ENCODE measurements at regions not wholly inside any gene's neighbourhood (a gene's known extent, or its start where the extent isn't known, plus 50 kb on each side); places are given as distances from the start of the nearest gene placed in this dataset.

- intact Hi-C loops (cut with micrococcal nuclease), result no loop called here
- no peak for TF ChIP-seq CTCF (IDR thresholded peaks at IDR 0.05; ENCODE audit: unreplicated experiment)
- Mint-ChIP-seq H3K27me3 (ENCODE audit: insufficient read depth, unreplicated experiment) (no peaks in the 10 kb centered on the region), H3K9me3 (ENCODE audit: unreplicated experiment) (no peaks in the 10 kb centered on the region), H3K36me3 (ENCODE audit: insufficient read depth, unreplicated experiment) (no peaks in the 10 kb centered on the region), H3K4me1 (ENCODE audit: insufficient read depth, unreplicated experiment) (no peaks in the 10 kb centered on the region), H3K4me3 (ENCODE audit: unreplicated experiment) (no peak overlapping the region), H3K27ac (ENCODE audit: low read depth, unreplicated experiment) (no peak overlapping the region)
- no peak for DNase-seq (ENCODE audit: unreplicated experiment)
- ChIA-PET POLR2A (interaction anchor here (0.7 to 1.0 kb wide), 2 partner anchors 10 to 14 kb away, joined by 3 read pairs; no protein-coding TSS in a partner anchor), CTCF (no interaction called here)
- BruUV-seq (replicated peaks), result no TSS peak
Observed at GRCh38 chr6:146876271-146877151, 277.7 kb downstream of the ADGB start.

- no peaks in the 10 kb centered on the region for H3K27me3 Mint-ChIP-seq (ENCODE audit: insufficient read depth, unreplicated experiment)
- no peak overlapping the region for H3K4me3 Mint-ChIP-seq (ENCODE audit: unreplicated experiment)
- ChIA-PET CTCF (interaction anchor here (0.8 kb wide), 1 partner anchor 17 kb away, joined by 3 read pairs; no protein-coding TSS in a partner anchor), POLR2A (no interaction called here)
- no TSS peak for BruUV-seq (replicated peaks)
- DNase-seq (ENCODE audit: unreplicated experiment), result no peak
- H3K27ac Mint-ChIP-seq (ENCODE audit: low read depth, unreplicated experiment), result no peak overlapping the region
- no peaks in the 10 kb centered on the region for H3K4me1 Mint-ChIP-seq (ENCODE audit: insufficient read depth, unreplicated experiment)
- H3K36me3 Mint-ChIP-seq (ENCODE audit: insufficient read depth, unreplicated experiment), result no peaks in the 10 kb centered on the region
- TF ChIP-seq CTCF (IDR thresholded peaks at IDR 0.05; ENCODE audit: unreplicated experiment), result no peak
- intact Hi-C loops (cut with micrococcal nuclease), result no loop called here
- H3K9me3 Mint-ChIP-seq (ENCODE audit: unreplicated experiment), result no peaks in the 10 kb centered on the region
Observed at GRCh38 chr6:146878168-146878951, 279.6 kb downstream of the ADGB start.

GRCh38 chr6:146878952-146879340 is 280.2 kb downstream of the ADGB start:
- H3K36me3 Mint-ChIP-seq (ENCODE audit: insufficient read depth, unreplicated experiment), result no peaks in the 10 kb centered on the region
- intact Hi-C loops (cut with micrococcal nuclease), result no loop called here
- no TSS peak for BruUV-seq (replicated peaks)
- no peak overlapping the region for H3K4me3 Mint-ChIP-seq (ENCODE audit: unreplicated experiment)
- H3K9me3 Mint-ChIP-seq (ENCODE audit: unreplicated experiment), result no peaks in the 10 kb centered on the region
- no peaks in the 10 kb centered on the region for H3K4me1 Mint-ChIP-seq (ENCODE audit: insufficient read depth, unreplicated experiment)
- H3K27ac Mint-ChIP-seq (ENCODE audit: low read depth, unreplicated experiment), result no peak overlapping the region
- H3K27me3 Mint-ChIP-seq (ENCODE audit: insufficient read depth, unreplicated experiment), result no peaks in the 10 kb centered on the region
- no peak for DNase-seq (ENCODE audit: unreplicated experiment)
- POLR2A ChIA-PET, result no interaction called here
- CTCF ChIA-PET, result no interaction called here
- no peak for TF ChIP-seq CTCF (IDR thresholded peaks at IDR 0.05; ENCODE audit: unreplicated experiment)

- intact Hi-C loops (cut with micrococcal nuclease), result no loop called here
- no peak for DNase-seq (ENCODE audit: unreplicated experiment)
- BruUV-seq (replicated peaks), result no TSS peak
- Mint-ChIP-seq H3K27me3 (ENCODE audit: insufficient read depth, unreplicated experiment) (no peaks in the 10 kb centered on the region), H3K9me3 (ENCODE audit: unreplicated experiment) (no peaks in the 10 kb centered on the region), H3K27ac (ENCODE audit: low read depth, unreplicated experiment) (no peak overlapping the region), H3K4me3 (ENCODE audit: unreplicated experiment) (no peak overlapping the region), H3K4me1 (ENCODE audit: insufficient read depth, unreplicated experiment) (no peaks in the 10 kb centered on the region), H3K36me3 (ENCODE audit: insufficient read depth, unreplicated experiment) (no peaks in the 10 kb centered on the region)
- POLR2A ChIA-PET, result no interaction called here
- TF ChIP-seq CTCF (IDR thresholded peaks at IDR 0.05; ENCODE audit: unreplicated experiment), result no peak
- CTCF ChIA-PET, result no interaction called here
Observed at GRCh38 chr6:146879406-146880117, 280.8 kb downstream of the ADGB start.

Data from MCF 10A (cell line).